GM12878 (cell line): ENCODE measurements at regions not wholly inside any gene's neighbourhood (a gene's known extent, or its start where the extent isn't known, plus 50 kb on each side); places are given as distances from the start of the nearest gene placed in this dataset.
A peak's percentile ranks its signal among the peaks of the same experiment; 100 is the strongest.

Source experiments
- ATAC-seq: fragments of 200-7000 bp; cut with Tn5 transposase; 3 replicates; pipeline ENCODE4 v1.9.1; 2020; ENCODE audit warnings: mild to moderate bottlenecking, moderate library complexity
- BruUV-seq: library from RNA; stranded (reverse); fragments of 400-500 nt; replicated peaks from 2 replicates; lab custom pipeline; 2021; lab: Mats Ljungman, UMichigan
- CTCF ChIA-PET: fragments of 300-600 bp; sonication (Branson Sonifier 250); formaldehyde crosslinking; extraction: SDS; loops from one replicate; lab custom pipeline; 2021; ENCODE audit warnings: inconsistent platforms; lab: Yijun Ruan, JAX
- POLR2A ChIA-PET: fragments of 350-600 bp; formaldehyde crosslinking; extraction: SDS; loops from one replicate; lab custom pipeline; 2021; ENCODE audit warnings: inconsistent platforms; lab: Charles Lee
- RAD21 ChIA-PET: fragments of 300-600 bp; sonication (Branson Sonifier 250); formaldehyde crosslinking; loops from one replicate; lab custom pipeline; 2023; ENCODE audit warnings: antibody characterized with exemption; ENCODE audit not compliant: unreplicated experiment; lab: Charles Lee
- SMC1A ChIA-PET: fragments of 300-600 bp; sonication (Branson Sonifier 250); formaldehyde crosslinking; loops from one replicate; lab custom pipeline; 2023; ENCODE audit not compliant: unreplicated experiment, uncharacterized antibody; lab: Charles Lee
- DNase-seq: peaks from one replicate; pipeline ENCODE4 v3.0.0-alpha.2; 2011; ENCODE audit warnings: low read depth, low spot score
- FAIRE-seq: peaks from 3 replicates; lab custom pipeline; 2011; peaks lifted over from hg19 to GRCh38; lab: Jason Lieb, UNC
- H2AFZ ChIP-seq: 2 replicates; pipeline ENCODE4 v1.6.0; 2011; ENCODE audit warnings: low read depth, low read length, control low read depth; ENCODE audit not compliant: control insufficient read depth
- H3K27ac ChIP-seq: 2 replicates; pipeline ENCODE4 v1.5.1; 2011; ENCODE audit warnings: control low read depth; ENCODE audit not compliant: control insufficient read depth, insufficient read depth
- H3K27me3 ChIP-seq, 2 experiments: replicated peaks in 1 of 2; 2 replicates each; pipeline versions ENCODE4 v1.6.0 to v1.6.1; 2011; ENCODE audit warnings: low read length in 1 of 2; ENCODE audit not compliant: control insufficient read depth in 2 of 2, insufficient read depth in 2 of 2
- H3K36me3 ChIP-seq, 2 experiments: 2 replicates each; pipeline ENCODE4 v1.5.1; 2011; ENCODE audit warnings: low read length in 1 of 2; ENCODE audit not compliant: control insufficient read depth in 2 of 2, insufficient read depth in 2 of 2
- H3K4me1 ChIP-seq: 2 replicates; pipeline ENCODE4 v1.6.1; 2011; ENCODE audit warnings: mild to moderate bottlenecking, low read length, moderate library complexity, mixed read lengths; ENCODE audit not compliant: control insufficient read depth, insufficient read depth
- H3K4me2 ChIP-seq: 2 replicates; pipeline ENCODE4 v1.6.0; 2011; ENCODE audit warnings: control low read depth; ENCODE audit not compliant: control insufficient read depth, insufficient read depth
- H3K4me3 ChIP-seq: fragments of 200-600 bp; sonication (generic); 2 replicates; pipeline ENCODE4 v1.5.1; 2016
- H3K79me2 ChIP-seq: 2 replicates; pipeline ENCODE4 v1.6.0; 2011; ENCODE audit warnings: low read length; ENCODE audit not compliant: control insufficient read depth, insufficient read depth
- H3K9ac ChIP-seq: 2 replicates; pipeline ENCODE4 v1.8.0; 2011; ENCODE audit warnings: low read length, control low read depth, mixed read lengths; ENCODE audit not compliant: control insufficient read depth, insufficient read depth
- H3K9me3 ChIP-seq: replicated peaks from 3 replicates; pipeline ENCODE4 v1.5.1; 2011; ENCODE audit warnings: mild to moderate bottlenecking, low read length; ENCODE audit not compliant: control insufficient read depth, insufficient read depth
- H4K20me1 ChIP-seq: 2 replicates; pipeline ENCODE4 v1.6.0; 2011; ENCODE audit not compliant: control insufficient read depth, insufficient read depth
- BACH1 ChIP-seq: fragments of 450-650 bp; IDR thresholded peaks from 2 replicates; pipeline ENCODE4 v1.6.1; 2017; ENCODE audit warnings: mild to moderate bottlenecking, borderline replicate concordance
- BCL11A ChIP-seq: IDR thresholded peaks from 2 replicates; pipeline ENCODE4 v1.6.1; 2011; ENCODE audit warnings: low read depth, low read length
- EP300 ChIP-seq, 2 experiments: fragments of 150-350 bp in 1 of 2; IDR thresholded peaks; 2 replicates each; pipeline ENCODE4 v1.6.1; 2011 to 2012; ENCODE audit warnings: low read depth in 2 of 2, low read length in 2 of 2, borderline replicate concordance in 1 of 2, improper control_type of control experiment in 1 of 2, inconsistent platforms in 1 of 2; ENCODE audit not compliant: control insufficient read depth in 1 of 2
- ETV6 ChIP-seq, 2 experiments: fragments of 450-650 bp in 1 of 2; IDR thresholded peaks in 1 of 2; conservative IDR thresholded peaks in 1 of 2; 2 replicates each; pipeline ENCODE4 v1.6.1; 2014; ENCODE audit warnings: antibody characterized with exemption in 1 of 2, borderline replicate concordance in 1 of 2, low read depth in 1 of 2, mild to moderate bottlenecking in 1 of 2, moderate library complexity in 1 of 2
- KAT2A ChIP-seq: conservative IDR thresholded peaks from 2 replicates; pipeline ENCODE4 v1.6.1; 2011; ENCODE audit warnings: low read depth, low read length; ENCODE audit not compliant: control insufficient read depth
- MYC ChIP-seq: IDR thresholded peaks from 2 replicates; pipeline ENCODE4 v1.6.1; 2011; ENCODE audit warnings: mild to moderate bottlenecking, low read length, moderate library complexity, inconsistent platforms; ENCODE audit not compliant: insufficient read depth, insufficient replicate concordance, insufficient read length, severe bottlenecking
- NBN ChIP-seq: fragments of 450-650 bp; IDR thresholded peaks from 2 replicates; pipeline ENCODE4 v1.6.1; 2016
- NFIC ChIP-seq: IDR thresholded peaks from 2 replicates; pipeline ENCODE4 v1.6.1; 2012; ENCODE audit warnings: low read depth, mild to moderate bottlenecking, inconsistent platforms, low read length, moderate library complexity
- TBL1XR1 ChIP-seq: IDR thresholded peaks from 2 replicates; pipeline ENCODE4 v1.6.1; 2012; ENCODE audit warnings: low read depth, low read length, improper control_type of control experiment
- WGBS: methylation state at CpG from one replicate; pipeline ENCODE4 v1.1.6; 2016; ENCODE audit warnings: low lambda C conversion rate; ENCODE audit not compliant: insufficient replicate concordance, insufficient coverage; ENCODE audit errors: missing lambda C conversion rate; 5-methylcytosine and 5-hydroxymethylcytosine counted together
- in situ Hi-C: fragments of 300-500 bp; cut with MboI; formaldehyde crosslinking; loops from 9 replicates; pipeline ENCODE4 v1.14.3; 2018; ENCODE audit warnings: mixed read lengths
- intact Hi-C: fragments of 100-400 bp; cut with micrococcal nuclease; formaldehyde crosslinking; loops from one replicate; pipeline ENCODE4 v1.14.2; 2022; ENCODE audit not compliant: unreplicated experiment
- TF ChIP-seq, protein P1 (sequence below): fragments of 450-650 bp; IDR thresholded peaks from 2 replicates; pipeline ENCODE4 v1.6.1; 2017; ENCODE audit warnings: mild to moderate bottlenecking, low read depth, inconsistent platforms; ENCODE audit not compliant: poor library complexity, severe bottlenecking
- TF ChIP-seq, protein P2 (sequence below): fragments of 150-350 bp; IDR thresholded peaks from 2 replicates; pipeline ENCODE4 v1.6.1; 2016; ENCODE audit warnings: low read depth, low read length
- TF ChIP-seq, protein P3 (sequence below): IDR thresholded peaks from 2 replicates; pipeline ENCODE4 v1.6.1; 2011; ENCODE audit warnings: low read depth, mild to moderate bottlenecking, low read length, moderate library complexity, borderline replicate concordance; ENCODE audit errors: extremely low read depth
- TF ChIP-seq, protein P4 (sequence below): fragments of 450-650 bp; IDR thresholded peaks from 2 replicates; pipeline ENCODE4 v1.6.1; 2017; ENCODE audit warnings: low read depth, mild to moderate bottlenecking, moderate library complexity

DNA sequence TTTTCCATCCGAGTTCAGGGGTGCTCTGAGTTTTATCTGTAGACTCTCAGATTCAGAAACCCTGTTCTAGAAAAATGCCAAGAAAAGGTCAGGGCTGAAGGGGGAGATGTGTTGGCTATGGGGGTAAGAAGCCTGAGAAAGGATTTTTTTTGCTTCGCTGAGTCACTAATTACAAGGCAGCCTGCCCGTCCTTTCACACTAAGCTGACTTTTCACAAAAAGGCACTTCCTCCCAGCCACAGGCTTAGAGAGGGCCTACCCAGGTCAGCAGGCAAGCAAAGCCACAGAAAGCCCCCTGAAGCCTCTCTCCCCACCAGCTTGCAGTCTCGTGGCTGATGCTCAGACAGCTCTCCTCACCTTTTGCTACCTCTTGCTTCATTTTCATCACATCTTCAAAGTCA, 192.6 kb upstream of the PRICKLE2 start:
- 27% methylated on average over 4 of the region's 4 CpGs for WGBS
- Histone ChIP-seq H3K79me2 (no peaks in the 10 kb centered on the region), H3K27ac (no peak overlapping the region), H3K27me3 (no peaks in the 10 kb centered on the region), H4K20me1 (no peaks in the 10 kb centered on the region), H3K4me3 (no peak overlapping the region), H3K36me3 (no peaks in the 10 kb centered on the region), H2AFZ (peak overlapping the region; percentile 20; the same call in 1 of the 2 replicates), H3K4me2 (no peak overlapping the region), H3K4me1 (0 out of 2 replicates have a peak, but pooled peaks cover 5% of the 10 kb centered on the region), H3K9ac (no peak overlapping the region), H3K9me3 (no peaks in the 10 kb centered on the region)
- SMC1A ChIA-PET: interaction anchor here (0.5 to 3.2 kb wide), 16 partner anchors 9 to 387 kb away, joined by 3 to 37 read pairs (median 6); no protein-coding TSS in a partner anchor
- in situ Hi-C loops (no loop called here), intact Hi-C loops (no loop called here)
- POLR2A ChIA-PET: interaction anchor here (1.0 to 1.8 kb wide), 7 partner anchors 12 to 192 kb away, joined by 3 to 13 read pairs (median 4); partner anchors contain the start of gene PRICKLE2
- CTCF ChIA-PET: interaction anchor here (0.8 to 2.6 kb wide), 10 partner anchors 8 to 387 kb away, joined by 3 to 9 read pairs (median 4); partner anchors contain the start of gene PRICKLE2
- no peak for FAIRE-seq
- no TSS peak for BruUV-seq
- peak; percentile 33 for DNase-seq
- peak; percentile 90 for ATAC-seq
- RAD21 ChIA-PET: interaction anchor here (0.7 to 3.2 kb wide), 14 partner anchors 9 to 388 kb away, joined by 3 to 29 read pairs (median 4); no protein-coding TSS in a partner anchor
- TF ChIP-seq, protein P1, sequence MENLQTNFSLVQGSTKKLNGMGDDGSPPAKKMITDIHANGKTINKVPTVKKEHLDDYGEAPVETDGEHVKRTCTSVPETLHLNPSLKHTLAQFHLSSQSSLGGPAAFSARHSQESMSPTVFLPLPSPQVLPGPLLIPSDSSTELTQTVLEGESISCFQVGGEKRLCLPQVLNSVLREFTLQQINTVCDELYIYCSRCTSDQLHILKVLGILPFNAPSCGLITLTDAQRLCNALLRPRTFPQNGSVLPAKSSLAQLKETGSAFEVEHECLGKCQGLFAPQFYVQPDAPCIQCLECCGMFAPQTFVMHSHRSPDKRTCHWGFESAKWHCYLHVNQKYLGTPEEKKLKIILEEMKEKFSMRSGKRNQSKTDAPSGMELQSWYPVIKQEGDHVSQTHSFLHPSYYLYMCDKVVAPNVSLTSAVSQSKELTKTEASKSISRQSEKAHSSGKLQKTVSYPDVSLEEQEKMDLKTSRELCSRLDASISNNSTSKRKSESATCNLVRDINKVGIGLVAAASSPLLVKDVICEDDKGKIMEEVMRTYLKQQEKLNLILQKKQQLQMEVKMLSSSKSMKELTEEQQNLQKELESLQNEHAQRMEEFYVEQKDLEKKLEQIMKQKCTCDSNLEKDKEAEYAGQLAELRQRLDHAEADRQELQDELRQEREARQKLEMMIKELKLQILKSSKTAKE: no peak
- TF ChIP-seq NFIC: 0 out of 2 replicates have a peak, but pooled peaks have one; percentile 30
- TF ChIP-seq EP300 (IDR thresholded peaks at IDR 0.05; ENCODE audit: borderline replicate concordance in 1 of 2, control insufficient read depth in 1 of 2, low read depth in 2 of 2, low read length in 2 of 2): 0 out of 4 replicates have a peak, but pooled peaks of 1 of the 2 experiments have one; percentile 23
- TF ChIP-seq, protein P2, sequence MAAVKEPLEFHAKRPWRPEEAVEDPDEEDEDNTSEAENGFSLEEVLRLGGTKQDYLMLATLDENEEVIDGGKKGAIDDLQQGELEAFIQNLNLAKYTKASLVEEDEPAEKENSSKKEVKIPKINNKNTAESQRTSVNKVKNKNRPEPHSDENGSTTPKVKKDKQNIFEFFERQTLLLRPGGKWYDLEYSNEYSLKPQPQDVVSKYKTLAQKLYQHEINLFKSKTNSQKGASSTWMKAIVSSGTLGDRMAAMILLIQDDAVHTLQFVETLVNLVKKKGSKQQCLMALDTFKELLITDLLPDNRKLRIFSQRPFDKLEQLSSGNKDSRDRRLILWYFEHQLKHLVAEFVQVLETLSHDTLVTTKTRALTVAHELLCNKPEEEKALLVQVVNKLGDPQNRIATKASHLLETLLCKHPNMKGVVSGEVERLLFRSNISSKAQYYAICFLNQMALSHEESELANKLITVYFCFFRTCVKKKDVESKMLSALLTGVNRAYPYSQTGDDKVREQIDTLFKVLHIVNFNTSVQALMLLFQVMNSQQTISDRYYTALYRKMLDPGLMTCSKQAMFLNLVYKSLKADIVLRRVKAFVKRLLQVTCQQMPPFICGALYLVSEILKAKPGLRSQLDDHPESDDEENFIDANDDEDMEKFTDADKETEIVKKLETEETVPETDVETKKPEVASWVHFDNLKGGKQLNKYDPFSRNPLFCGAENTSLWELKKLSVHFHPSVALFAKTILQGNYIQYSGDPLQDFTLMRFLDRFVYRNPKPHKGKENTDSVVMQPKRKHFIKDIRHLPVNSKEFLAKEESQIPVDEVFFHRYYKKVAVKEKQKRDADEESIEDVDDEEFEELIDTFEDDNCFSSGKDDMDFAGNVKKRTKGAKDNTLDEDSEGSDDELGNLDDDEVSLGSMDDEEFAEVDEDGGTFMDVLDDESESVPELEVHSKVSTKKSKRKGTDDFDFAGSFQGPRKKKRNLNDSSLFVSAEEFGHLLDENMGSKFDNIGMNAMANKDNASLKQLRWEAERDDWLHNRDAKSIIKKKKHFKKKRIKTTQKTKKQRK: no peak
- TF ChIP-seq TBL1XR1: peak; percentile 9; the same call in 1 of the 2 replicates
- TF ChIP-seq NBN: 0 out of 2 replicates have a peak, but pooled peaks have one; percentile 19
- TF ChIP-seq, protein P3, sequence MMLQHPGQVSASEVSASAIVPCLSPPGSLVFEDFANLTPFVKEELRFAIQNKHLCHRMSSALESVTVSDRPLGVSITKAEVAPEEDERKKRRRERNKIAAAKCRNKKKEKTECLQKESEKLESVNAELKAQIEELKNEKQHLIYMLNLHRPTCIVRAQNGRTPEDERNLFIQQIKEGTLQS: no peak
- no peak for TF ChIP-seq MYC
- TF ChIP-seq, protein P4, sequence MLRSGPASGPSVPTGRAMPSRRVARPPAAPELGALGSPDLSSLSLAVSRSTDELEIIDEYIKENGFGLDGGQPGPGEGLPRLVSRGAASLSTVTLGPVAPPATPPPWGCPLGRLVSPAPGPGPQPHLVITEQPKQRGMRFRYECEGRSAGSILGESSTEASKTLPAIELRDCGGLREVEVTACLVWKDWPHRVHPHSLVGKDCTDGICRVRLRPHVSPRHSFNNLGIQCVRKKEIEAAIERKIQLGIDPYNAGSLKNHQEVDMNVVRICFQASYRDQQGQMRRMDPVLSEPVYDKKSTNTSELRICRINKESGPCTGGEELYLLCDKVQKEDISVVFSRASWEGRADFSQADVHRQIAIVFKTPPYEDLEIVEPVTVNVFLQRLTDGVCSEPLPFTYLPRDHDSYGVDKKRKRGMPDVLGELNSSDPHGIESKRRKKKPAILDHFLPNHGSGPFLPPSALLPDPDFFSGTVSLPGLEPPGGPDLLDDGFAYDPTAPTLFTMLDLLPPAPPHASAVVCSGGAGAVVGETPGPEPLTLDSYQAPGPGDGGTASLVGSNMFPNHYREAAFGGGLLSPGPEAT: peak; percentile 42; the same call in 1 of the 2 replicates
- TF ChIP-seq ETV6 (conservative IDR thresholded peaks at IDR 0.05 in 1 of 2, IDR thresholded peaks at IDR 0.05 in 1 of 2; ENCODE audit: borderline replicate concordance in 1 of 2, low read depth in 1 of 2): peak in 1 of 2 experiments; percentile 35; a peak in 1 of 4 replicates
- no peak for TF ChIP-seq KAT2A
- peak; percentile 84; the same call in 1 of the 2 replicates for TF ChIP-seq BACH1
- 0 out of 2 replicates have a peak, but pooled peaks have one; percentile 14 for TF ChIP-seq BCL11A
